NCI-H748 (cell line): ENCODE measurements at regions not wholly inside any gene's neighbourhood (a gene's known extent, or its start where the extent isn't known, plus 50 kb on each side); places are given as distances from the start of the nearest gene placed in this dataset.

ENCODE experiments used
- DNase-seq: peaks from one replicate; lab custom pipeline; 2025; ENCODE audit not compliant: unreplicated experiment; lab: John Stamatoyannopoulos, UW

DNA sequence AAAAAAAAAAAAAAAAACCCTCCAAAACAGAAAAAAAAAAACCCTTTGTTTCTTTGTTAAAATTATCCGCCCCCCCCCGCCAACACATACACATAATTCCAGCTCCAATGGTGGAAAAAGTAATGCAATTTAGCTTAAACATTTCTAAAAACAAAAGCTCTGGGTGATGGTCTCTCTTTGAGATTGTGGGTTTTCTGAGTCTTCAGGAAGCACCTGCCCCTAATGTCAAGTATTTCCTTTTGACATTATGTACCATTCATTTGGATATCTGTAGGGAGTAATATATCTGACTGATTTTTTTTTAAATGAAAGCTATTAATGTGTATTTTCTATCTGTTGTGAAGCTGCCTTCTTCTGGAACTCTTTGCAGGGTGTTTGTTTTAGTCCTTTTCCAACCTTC, 389.7 kb downstream of the TAF11L14 start:
- DNase-seq = peak; percentile 91

DNA sequence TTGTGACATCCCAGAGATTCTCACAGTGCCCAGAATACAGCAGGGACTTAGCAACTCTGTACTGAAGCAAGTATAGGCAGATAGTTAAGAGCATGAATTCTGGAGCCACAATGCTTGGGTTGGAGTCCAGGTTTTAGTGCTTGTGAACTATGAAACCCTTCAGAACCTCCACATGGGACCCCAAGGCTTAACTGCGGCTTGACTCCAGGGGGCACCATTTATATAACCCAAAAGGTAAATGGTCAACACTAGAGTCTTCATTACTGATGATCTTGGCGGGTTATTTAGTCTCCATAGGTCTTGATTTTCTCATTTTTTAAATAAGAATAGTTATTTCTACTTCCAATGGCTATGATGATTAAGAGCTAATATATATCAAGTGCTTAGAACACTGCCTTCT, 390.3 kb downstream of the TAF11L14 start:
- no peak for DNase-seq

DNA sequence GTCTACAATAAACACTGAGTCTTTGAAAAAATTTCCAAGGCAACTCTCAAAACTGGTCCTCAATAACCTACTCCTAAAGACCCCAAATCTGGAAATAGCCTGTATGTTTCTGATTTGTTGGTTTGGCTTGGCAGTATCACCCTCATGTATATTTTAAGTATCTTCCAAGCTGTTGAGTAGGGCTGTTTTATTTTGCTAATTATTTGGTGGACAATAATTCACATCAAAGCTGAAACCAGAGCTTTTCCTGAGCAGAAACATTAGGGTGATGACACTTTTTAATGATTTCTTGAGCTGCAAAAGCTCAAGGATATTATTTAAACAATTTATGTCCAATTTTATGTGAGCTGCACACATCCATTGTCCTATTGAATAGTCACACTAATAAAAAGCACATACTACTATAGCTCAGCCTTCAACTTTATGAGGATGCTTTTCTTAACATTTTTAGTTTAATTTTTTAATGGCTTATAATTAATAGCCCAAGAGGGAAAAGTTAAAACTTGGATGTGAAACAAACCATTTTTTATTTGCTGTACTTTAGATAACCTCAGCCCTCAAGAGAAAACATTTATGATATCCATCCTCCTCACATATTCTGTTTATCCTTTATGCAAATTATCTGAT, 393.1 kb downstream of the TAF11L14 start:
- no peak for DNase-seq

DNA sequence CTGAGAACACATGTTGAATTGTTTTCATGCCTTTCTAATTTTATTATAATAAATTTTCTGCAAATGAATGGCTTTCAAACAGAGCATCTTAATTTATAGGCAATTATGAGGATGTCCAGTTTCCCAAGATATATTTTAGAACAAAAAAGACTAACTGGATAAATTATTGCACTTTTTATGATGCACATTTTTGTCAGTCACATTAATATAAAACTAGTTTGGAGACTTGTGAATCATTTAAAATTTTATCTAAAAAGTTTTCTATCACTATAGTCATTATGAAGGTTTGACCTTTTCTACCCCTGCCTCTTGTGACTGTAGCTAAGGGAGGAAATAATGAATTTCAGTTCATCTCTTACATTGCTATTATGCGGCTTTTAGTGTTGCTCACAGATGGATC, 393.8 kb downstream of the TAF11L14 start:
- no peak for DNase-seq

DNA sequence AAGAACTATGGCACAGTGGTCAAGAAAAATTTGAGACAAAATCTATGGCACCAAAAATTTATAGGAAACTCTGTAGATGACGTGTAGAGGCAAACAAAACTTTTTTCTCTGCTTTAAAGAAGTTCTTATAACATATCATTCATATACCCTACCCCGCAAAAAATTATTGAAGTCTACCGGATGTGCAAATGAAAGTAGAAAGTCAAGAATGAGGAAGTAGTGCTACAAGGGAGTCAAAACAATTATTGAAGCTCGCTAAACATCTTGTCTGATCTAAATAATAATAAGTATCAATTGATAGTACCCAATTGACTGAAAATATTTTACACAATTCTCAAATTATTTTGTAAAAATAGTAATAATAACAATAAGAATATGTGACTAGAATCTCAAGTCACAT, 398.5 kb downstream of the TAF11L14 start:
- no peak for DNase-seq

DNA sequence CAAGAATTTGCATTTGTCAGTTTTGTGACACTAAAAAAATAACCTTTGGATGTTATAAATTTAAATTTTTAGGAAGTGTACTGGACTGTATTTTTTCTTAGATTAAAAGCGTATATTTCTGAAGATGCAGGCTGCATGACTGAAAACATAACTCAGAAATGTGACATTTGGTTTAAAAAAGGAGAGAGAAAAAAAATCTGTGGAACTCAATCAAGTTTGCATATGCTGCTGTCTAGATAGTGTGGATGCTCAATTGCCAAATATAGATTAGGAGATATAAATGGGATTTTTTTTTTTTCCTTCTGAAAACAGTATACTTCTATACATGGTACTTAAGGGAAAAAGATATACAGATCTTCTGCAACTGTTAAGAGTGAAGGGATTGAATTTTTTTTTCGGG, 402.3 kb downstream of the TAF11L14 start:
- DNase-seq = no peak

DNA sequence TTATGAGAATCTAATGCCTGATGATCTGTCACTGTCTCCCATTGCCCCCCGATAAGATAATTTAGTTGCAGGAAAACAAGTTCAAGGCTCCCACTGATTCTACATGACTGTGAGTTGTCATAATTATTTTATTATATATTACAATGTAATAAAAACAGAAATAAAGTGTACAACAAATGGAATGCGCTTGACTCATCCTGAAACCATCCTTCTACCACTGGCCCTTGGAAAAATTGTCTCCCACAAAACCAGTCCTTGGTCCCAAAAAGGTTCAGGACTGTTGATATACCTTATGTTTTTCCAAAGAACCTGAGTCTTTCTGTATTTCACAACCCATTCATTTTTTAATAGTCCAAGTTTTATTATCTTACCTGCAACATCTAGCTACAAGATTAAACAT, 403.5 kb downstream of the TAF11L14 start:
- DNase-seq = no peak

DNA sequence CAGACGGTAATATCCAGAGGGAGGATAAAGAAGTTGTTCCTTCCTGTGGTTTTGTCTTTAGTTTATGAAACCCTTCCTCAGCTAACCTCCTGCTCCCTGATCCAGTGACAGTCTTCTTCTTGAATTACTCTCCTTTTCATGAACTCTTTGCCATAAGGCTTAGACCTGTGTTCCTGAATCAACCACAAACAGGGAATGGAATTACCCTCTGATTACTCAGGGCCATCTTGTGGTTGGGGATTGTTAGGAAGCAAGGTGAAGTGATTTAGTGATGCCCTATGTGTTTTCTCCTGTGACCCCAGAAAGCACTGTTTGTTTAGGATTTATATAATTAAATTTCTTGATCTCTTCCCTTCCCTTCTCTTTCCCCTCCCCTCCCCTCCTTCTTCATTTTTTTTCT, 409.1 kb downstream of the TAF11L14 start:
- DNase-seq = peak; percentile 82

DNA sequence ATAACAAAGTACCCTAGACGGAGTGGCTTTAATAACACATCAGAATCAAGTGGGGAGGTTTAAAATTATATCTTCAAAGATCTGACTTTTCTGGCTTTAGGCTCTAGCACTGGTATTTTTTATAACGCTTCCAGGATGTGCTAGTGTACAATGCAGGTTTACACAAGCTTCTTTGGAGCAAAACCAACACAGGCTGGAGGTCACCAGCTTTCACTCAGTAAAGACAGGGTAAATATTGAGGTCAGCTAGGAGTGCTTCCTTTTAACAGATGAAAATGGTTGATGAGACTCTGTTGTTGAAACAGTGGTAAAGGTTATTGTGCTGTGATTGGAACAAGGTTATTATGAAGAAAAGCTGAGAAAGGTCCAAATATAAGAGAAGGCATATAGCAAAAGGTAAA, 414.2 kb downstream of the TAF11L14 start:
- DNase-seq = peak; percentile 99

DNA sequence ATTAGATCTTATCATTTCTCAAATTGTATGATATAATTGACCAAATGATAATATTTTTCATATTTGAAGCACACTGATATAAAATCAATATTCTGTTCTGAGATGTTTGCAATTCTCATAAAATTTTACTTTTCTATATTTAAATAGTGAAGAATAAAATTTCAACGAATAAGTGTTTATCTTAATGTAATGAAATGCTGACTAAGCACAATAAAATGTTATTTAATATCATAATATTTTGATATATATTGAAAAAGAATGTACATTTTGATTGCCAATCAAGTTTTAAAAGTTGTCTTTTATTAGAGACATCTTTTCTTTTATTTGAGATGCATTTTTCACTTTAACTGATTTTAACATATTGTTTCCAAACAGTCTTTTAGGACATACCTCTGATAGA, 416.1 kb downstream of the TAF11L14 start:
- DNase-seq = no peak

DNA sequence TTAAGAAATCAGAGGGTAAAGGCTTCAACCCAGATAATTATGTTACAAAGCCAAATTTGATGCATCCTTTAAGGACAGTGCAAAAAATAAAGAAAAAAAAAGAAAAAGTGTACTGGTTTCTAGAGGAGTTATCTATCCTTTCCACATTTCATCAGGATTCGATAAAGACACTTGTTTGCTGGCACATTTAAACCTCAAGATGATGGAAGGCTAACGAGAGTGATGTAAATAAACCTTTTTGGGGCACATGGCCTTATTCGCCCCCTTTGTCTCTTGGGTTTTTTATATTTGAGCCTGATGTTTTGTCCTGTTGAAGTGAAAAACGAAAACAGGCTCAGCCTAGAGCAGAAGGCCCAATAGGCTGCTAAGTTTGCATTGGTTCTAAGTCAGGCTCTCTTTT, 416.5 kb downstream of the TAF11L14 start:
- DNase-seq = no peak

DNA sequence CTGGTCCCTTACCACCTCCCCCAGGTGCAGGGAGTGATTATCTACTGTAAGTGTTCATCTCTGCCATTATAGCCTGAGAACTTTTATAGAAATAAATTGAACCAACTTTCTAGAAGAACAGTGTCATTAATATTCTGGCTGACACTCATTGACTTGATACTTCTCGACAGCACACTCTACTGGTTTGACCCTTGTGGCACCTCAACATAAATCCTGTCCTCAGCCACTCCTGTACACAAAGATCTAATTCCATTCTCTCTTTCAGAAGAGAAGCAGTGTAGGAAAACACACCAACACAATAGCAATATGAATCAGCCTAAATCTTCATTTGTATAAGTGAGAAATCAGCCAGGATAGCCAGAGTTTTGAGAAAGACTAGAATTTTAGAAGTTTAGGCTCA, 417.7 kb downstream of the TAF11L14 start:
- DNase-seq = peak; percentile 85

DNA sequence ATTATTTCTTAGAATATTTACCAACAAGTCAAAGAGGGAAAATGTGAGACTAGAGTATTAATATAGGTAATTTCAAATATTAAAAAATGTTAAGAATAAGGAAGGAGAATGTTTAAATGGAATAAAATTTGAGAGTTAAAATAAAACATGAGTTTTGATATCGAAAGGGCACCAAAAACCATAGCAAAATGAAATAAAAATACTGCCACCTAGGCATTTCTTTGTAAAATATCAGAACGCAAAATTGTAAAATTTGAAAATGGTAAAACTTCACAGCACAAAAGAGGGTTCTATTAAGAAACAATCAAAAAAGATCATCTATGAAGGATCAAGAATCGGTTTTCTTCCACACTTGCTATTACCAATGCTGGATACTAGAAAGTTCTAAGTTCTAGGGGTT, 418.3 kb downstream of the TAF11L14 start:
- DNase-seq = no peak

DNA sequence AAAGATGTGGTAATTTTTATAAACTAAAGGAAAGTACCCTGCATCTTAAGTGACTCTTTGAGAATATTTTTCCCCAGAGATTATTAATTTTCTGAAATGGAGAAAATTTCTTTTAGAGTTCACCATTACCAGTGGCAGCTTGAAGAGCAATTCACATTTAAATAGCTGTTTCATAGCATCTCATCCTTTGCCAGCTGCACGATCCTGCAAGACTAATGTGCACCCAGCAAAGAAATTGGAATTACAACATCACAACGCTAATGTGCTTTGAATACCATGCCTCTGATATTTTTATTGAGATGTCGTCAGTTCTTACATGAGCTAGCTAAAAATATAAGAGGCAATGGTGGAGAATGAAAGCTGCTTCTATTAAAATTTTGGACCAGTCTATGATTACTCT, 423.5 kb downstream of the TAF11L14 start:
- no peak for DNase-seq

DNA sequence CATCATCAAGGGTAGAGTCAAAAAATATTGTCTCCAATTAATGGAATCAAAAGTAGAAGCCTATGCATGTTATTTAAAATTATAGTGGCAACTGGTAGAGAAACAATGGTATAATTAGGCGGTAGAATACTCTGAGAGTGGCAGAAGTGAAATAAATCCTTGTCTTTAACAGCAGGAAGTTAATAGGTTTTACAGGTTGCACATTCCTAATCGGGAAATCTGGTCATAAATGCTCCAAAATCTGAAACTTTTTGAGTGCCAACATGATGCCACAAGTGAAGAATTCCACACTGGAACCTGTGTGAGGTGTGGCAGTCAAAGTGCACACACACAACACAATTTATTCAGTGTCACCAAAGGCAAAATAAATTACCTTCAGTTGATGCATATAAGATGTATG, 433.4 kb downstream of the TAF11L14 start:
- no peak for DNase-seq

DNA sequence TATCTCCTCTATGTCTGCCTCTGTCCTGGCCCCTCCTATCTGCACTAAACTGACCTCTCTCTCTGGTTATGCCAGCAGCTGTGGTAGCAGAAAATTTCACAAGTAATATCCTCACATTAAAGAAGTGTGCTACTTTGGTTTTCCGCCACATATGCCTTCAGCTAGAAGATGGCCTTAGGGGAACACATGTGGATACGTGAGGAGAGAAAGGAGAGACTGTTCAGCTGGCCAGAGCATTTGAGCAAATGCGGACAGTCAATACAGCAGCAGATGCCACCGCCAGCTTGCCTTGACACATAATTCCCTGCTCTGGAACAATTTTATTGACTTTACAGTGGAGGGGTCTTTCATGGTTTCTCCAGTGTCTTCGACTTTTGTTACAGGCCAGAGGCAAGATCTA, 434.6 kb downstream of the TAF11L14 start:
- DNase-seq = peak; percentile 45

DNA sequence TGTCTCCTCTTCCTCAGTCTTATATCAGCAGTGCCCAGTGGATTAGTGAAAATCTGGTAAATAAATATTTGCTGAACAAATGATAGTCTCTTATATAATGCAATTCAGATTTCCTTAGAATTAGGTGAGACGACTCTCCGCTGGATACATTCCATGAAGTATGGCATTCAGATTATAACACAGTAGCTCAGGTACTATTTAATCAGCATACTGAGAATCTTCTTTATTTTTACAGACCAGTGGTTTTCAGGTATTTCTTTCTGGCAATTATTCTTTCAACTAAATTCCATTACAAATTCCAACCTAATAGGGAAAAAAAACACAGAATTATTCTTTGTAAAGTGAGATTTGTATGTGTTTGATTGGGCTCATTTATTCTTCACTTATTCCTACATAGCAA, 435.5 kb downstream of the TAF11L14 start:
- DNase-seq = no peak

DNA sequence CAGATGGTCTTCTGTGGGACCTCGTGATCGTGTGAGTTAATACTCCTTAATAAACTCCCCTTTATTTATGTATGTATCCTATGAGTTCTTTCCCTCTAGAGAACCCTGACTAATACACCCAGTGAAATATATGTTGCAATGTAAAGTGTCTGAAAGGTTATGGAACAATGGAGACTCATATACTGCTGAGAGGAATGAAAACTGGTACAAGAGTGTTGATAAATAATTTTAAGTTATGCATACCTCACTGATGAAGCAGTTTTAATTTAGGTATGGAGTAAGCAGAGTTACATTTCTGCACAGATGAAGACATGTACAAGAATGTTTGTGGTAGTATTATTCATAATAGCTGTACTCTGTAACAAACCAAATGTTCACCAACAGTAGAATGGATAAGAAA, 438.3 kb downstream of the TAF11L14 start:
- DNase-seq = no peak

DNA sequence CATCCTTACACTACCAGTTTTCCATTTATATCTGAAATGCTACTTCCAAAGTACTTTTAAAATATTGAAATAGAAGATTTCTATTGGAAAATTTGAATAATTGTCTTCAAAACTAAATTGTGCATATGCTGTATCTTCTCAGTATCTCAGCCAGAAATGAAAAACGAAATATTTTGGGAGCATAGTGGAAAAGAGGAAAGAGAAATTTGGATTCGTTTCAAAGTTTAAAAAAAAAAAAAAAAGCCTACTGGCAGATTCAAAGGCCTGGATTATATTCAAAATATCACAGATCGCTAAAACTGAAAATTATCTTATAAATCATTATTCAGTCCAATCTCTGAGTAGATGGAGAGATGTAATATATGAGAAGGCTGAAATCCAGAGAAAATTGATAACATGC, 440.7 kb downstream of the TAF11L14 start:
- DNase-seq = no peak

DNA sequence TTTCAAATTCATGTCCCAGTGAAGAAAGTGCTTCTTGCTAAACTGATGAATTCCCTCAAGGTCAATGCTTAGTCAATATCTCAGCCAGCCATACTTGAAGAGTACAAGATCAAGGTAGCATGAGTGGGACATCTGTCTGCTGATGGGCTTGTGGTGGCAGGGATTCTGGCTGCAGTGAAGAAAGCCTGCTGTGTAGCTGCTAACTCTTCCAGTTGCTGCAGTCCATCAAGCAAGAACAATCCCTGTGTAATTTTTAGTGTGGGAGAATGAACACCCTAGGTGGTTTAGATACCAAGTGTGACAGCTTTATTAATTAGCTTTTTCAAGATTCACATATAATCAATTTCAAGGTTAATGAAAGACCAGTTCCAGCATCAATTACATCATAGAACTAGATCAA, 443.9 kb downstream of the TAF11L14 start:
- DNase-seq = no peak

DNA sequence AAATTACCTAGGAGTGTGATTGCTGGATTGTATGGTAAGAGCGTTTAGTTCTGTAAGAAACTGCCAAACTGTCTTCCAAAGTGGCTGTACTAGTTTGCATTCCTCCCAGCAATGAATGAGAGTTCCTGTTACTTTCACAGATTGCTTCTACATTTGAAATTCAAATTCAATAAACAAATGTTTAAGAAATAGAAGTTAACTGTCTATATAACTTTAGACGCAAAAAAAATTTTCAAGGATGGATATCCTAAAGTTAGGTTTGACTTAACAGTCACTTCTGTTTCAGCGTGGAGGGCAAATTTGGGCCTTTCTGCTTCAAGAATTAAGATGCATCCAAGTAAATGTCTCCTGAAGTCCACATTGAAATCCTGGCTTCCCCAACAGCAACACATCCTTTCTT, 445.6 kb downstream of the TAF11L14 start:
- no peak for DNase-seq

DNA sequence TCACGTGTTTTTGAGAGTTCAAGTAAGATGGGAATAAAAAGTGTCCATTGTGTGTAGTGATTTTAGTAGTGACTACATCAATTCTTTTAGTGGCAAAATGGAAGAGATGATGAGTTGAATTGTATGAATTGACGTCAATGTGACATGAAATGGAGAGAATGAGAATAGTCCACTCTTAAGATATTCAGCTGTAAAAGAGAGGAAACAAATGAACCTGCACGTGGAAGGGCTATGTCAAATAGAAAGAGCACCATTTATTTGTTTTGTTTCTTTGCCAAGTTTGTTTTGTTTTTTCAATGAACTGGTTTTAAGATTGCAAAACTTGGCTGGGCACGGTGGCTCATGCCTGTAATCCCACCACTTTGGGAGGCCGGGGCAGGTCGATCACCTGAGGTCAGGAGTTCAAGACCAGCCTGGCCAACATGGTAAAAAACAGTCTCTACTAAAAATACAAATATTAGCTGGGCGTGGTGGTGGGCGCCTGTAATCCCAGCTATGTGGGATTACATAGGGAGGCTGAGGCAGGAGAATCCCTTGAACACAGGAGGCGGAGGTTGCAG, 453.8 kb downstream of the TAF11L14 start:
- no peak for DNase-seq

DNA sequence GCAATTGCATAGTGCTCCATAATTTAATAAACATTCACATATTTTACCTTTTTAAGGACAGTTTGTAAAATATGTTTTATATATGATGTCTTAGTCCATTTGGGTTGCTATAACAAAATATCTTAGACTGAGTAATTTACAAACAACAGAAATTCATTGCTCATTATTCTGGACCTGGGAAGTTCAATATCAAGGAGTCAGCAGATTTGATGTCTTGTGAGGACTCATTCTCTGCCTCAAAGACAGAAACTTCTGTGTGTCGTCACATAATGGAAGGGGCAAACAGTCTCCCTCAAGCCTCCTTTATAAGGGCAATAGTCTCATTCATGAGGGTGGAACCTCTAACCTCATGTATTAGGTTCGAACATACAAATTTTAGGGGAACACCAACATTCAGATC, 455.9 kb downstream of the TAF11L14 start:
- DNase-seq = no peak
